Panc1 (cell line): ENCODE measurements at regions not wholly inside any gene's neighbourhood (a gene's known extent, or its start where the extent isn't known, plus 50 kb on each side); places are given as distances from the start of the nearest gene placed in this dataset.

Experiments used
- POLR2AphosphoS5 ChIP-seq: IDR thresholded peaks from 2 replicates; pipeline ENCODE4 v1.6.1; 2012; ENCODE audit warnings: mild to moderate bottlenecking, low read depth, low read length, moderate library complexity
- SIN3A ChIP-seq: IDR thresholded peaks from 2 replicates; pipeline ENCODE4 v1.6.1; 2012; ENCODE audit warnings: low read depth, mild to moderate bottlenecking, low read length, moderate library complexity, borderline replicate concordance; ENCODE audit not compliant: insufficient read depth
- TCF7L2 ChIP-seq: IDR thresholded peaks from 2 replicates; pipeline ENCODE4 v1.6.1; 2011; ENCODE audit warnings: mild to moderate bottlenecking, low read depth, low read length, inconsistent platforms
- TF ChIP-seq, protein P1 (sequence below): fragments of 450-650 bp; IDR thresholded peaks from 2 replicates; pipeline ENCODE4 v1.5.1; 2017; ENCODE audit warnings: mild to moderate bottlenecking
- TF ChIP-seq, protein P2 (sequence below), 2 experiments: IDR thresholded peaks; 2 replicates each; pipeline ENCODE4 v1.6.1; 2011 to 2012; ENCODE audit warnings: low read depth in 2 of 2, control low read depth in 1 of 2, low read length in 1 of 2, mild to moderate bottlenecking in 1 of 2, moderate library complexity in 1 of 2; ENCODE audit not compliant: insufficient read depth in 1 of 2

DNA sequence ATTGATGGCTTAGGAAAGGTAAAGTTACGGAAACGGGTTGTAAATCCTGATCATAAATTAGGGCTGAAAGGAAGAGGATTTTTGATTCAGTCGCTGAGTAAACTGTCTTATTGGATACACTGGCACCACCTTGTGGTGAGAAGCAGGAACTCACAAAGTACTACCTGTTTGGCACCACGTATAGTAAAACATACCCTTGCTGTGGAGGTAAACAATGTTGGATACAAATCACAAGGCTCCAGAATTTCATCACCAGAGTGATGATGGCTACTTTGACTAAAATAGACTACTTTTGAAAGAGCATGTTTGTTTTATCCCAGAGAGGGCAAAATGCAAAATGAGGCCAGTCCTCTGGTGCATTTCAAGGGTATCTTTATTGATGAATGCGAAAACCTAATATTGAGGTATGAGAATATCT lies 216.9 kb downstream of the IGSF11 start:
- TF ChIP-seq, protein P1, sequence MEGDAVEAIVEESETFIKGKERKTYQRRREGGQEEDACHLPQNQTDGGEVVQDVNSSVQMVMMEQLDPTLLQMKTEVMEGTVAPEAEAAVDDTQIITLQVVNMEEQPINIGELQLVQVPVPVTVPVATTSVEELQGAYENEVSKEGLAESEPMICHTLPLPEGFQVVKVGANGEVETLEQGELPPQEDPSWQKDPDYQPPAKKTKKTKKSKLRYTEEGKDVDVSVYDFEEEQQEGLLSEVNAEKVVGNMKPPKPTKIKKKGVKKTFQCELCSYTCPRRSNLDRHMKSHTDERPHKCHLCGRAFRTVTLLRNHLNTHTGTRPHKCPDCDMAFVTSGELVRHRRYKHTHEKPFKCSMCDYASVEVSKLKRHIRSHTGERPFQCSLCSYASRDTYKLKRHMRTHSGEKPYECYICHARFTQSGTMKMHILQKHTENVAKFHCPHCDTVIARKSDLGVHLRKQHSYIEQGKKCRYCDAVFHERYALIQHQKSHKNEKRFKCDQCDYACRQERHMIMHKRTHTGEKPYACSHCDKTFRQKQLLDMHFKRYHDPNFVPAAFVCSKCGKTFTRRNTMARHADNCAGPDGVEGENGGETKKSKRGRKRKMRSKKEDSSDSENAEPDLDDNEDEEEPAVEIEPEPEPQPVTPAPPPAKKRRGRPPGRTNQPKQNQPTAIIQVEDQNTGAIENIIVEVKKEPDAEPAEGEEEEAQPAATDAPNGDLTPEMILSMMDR = peak; percentile 84
- TF ChIP-seq, protein P2, sequence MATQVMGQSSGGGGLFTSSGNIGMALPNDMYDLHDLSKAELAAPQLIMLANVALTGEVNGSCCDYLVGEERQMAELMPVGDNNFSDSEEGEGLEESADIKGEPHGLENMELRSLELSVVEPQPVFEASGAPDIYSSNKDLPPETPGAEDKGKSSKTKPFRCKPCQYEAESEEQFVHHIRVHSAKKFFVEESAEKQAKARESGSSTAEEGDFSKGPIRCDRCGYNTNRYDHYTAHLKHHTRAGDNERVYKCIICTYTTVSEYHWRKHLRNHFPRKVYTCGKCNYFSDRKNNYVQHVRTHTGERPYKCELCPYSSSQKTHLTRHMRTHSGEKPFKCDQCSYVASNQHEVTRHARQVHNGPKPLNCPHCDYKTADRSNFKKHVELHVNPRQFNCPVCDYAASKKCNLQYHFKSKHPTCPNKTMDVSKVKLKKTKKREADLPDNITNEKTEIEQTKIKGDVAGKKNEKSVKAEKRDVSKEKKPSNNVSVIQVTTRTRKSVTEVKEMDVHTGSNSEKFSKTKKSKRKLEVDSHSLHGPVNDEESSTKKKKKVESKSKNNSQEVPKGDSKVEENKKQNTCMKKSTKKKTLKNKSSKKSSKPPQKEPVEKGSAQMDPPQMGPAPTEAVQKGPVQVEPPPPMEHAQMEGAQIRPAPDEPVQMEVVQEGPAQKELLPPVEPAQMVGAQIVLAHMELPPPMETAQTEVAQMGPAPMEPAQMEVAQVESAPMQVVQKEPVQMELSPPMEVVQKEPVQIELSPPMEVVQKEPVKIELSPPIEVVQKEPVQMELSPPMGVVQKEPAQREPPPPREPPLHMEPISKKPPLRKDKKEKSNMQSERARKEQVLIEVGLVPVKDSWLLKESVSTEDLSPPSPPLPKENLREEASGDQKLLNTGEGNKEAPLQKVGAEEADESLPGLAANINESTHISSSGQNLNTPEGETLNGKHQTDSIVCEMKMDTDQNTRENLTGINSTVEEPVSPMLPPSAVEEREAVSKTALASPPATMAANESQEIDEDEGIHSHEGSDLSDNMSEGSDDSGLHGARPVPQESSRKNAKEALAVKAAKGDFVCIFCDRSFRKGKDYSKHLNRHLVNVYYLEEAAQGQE (IDR thresholded peaks at IDR 0.05; ENCODE audit: insufficient read depth in 1 of 2, low read depth in 2 of 2, low read length in 1 of 2) = no peak
- TF ChIP-seq POLR2AphosphoS5 = no peak
- TF ChIP-seq SIN3A = no peak
- no peak for TF ChIP-seq TCF7L2
